Spleen (tissue), 7 donors: ENCODE measurements at regions not wholly inside any gene's neighbourhood (a gene's known extent, or its start where the extent isn't known, plus 50 kb on each side); places are given as distances from the start of the nearest gene placed in this dataset.

Experiments used
- POLR2AphosphoS5 ChIP-seq, 3 donors: sonication (generic); formaldehyde crosslinking; IDR thresholded peaks; one replicate each; pipeline ENCODE4 v1.5.1; 2017; ENCODE audit warnings: antibody characterized with exemption in 3 of 3
- TF ChIP-seq, protein P1 (sequence below), 11 experiments: fragments of 200-600 bp in 7 of 11; fragments of 450-650 bp in 4 of 11; sonication (generic) in 4 of 11; IDR thresholded peaks in 8 of 11; conservative IDR thresholded peaks in 3 of 11; 1 replicate in 7 of 11; 2 replicates in 4 of 11; pipeline versions ENCODE4 v1.4.0 to v1.8.0; 2016 to 2021; ENCODE audit warnings: antibody characterized with exemption in 11 of 11, inconsistent platforms in 4 of 11, mild to moderate bottlenecking in 1 of 11
- donor health status: DM: no; HTN: no; CAD: no; lungs with moderate emphysema.
- donor health status: DM: no; HTN: no; CAD: no.
- donor health status: DM: no; HTN: no; CAD: no.

DNA sequence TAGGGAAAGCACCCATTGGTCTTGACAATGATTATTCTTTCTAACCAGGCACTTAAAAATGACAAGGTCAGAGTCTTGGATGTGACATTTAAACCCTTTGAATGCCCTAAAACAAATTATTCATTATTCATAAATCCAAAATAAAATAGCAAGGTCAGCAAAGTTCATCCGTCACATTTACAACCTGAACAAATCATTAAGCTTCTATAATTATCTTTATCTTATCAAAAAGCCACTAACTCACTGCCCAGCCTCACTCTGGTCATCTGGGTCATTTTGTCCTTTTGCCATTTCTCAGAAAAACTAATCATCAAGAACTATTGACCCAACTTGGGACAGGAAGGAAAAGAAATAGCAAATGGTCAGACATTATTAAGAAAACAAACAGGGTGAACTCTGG, 507.3 kb upstream of the CDH8 start:
- TF ChIP-seq, protein P1, sequence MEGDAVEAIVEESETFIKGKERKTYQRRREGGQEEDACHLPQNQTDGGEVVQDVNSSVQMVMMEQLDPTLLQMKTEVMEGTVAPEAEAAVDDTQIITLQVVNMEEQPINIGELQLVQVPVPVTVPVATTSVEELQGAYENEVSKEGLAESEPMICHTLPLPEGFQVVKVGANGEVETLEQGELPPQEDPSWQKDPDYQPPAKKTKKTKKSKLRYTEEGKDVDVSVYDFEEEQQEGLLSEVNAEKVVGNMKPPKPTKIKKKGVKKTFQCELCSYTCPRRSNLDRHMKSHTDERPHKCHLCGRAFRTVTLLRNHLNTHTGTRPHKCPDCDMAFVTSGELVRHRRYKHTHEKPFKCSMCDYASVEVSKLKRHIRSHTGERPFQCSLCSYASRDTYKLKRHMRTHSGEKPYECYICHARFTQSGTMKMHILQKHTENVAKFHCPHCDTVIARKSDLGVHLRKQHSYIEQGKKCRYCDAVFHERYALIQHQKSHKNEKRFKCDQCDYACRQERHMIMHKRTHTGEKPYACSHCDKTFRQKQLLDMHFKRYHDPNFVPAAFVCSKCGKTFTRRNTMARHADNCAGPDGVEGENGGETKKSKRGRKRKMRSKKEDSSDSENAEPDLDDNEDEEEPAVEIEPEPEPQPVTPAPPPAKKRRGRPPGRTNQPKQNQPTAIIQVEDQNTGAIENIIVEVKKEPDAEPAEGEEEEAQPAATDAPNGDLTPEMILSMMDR (IDR thresholded peaks at IDR 0.05 in 8 of 11, conservative IDR thresholded peaks at IDR 0.05 in 3 of 11) = no peak
- TF ChIP-seq POLR2AphosphoS5 (IDR thresholded peaks at IDR 0.05) = no peak
